Hepatocyte (in vitro differentiated cells): ENCODE measurements at regions not wholly inside any gene's neighbourhood (a gene's known extent, or its start where the extent isn't known, plus 50 kb on each side); places are given as distances from the start of the nearest gene placed in this dataset.

Source experiments
- DNase-seq: peaks from one replicate; pipeline ENCODE4 v3.0.0-alpha.2; 2016; ENCODE audit warnings: low spot score
- H2AFZ ChIP-seq: fragments of 200-600 bp; sonication (generic); 2 replicates; pipeline ENCODE4 v1.6.0; 2016; ENCODE audit warnings: antibody characterized with exemption, mild to moderate bottlenecking
- H3K27ac ChIP-seq: fragments of 200-600 bp; sonication (generic); 2 replicates; pipeline ENCODE4 v1.5.1; 2016; ENCODE audit warnings: mild to moderate bottlenecking
- H3K27me3 ChIP-seq: fragments of 200-600 bp; sonication (generic); 2 replicates; pipeline ENCODE4 v1.6.1; 2016
- H3K36me3 ChIP-seq: fragments of 200-600 bp; sonication (generic); replicated peaks from 2 replicates; pipeline ENCODE4 v1.5.1; 2016; ENCODE audit warnings: low read depth; ENCODE audit not compliant: insufficient read depth
- H3K4me1 ChIP-seq: fragments of 200-600 bp; sonication (generic); 2 replicates; pipeline ENCODE4 v1.5.1; 2016; ENCODE audit warnings: mild to moderate bottlenecking, moderate library complexity; ENCODE audit not compliant: insufficient read depth
- H3K4me2 ChIP-seq: fragments of 200-600 bp; sonication (generic); 2 replicates; pipeline ENCODE4 v1.6.0; 2016
- H3K4me3 ChIP-seq: fragments of 200-600 bp; sonication (generic); 2 replicates; pipeline ENCODE4 v1.5.1; 2016; ENCODE audit warnings: mild to moderate bottlenecking
- H3K79me2 ChIP-seq: fragments of 200-600 bp; sonication (generic); 2 replicates; pipeline ENCODE4 v1.6.0; 2017; ENCODE audit warnings: mild to moderate bottlenecking
- H3K9me2 ChIP-seq: fragments of 200-600 bp; sonication (generic); replicated peaks from 2 replicates; pipeline ENCODE4 v1.6.0; 2017; ENCODE audit warnings: mild to moderate bottlenecking; ENCODE audit not compliant: insufficient read depth
- H3K9me3 ChIP-seq: fragments of 200-600 bp; sonication (generic); 2 replicates; pipeline ENCODE4 v1.5.1; 2016; ENCODE audit warnings: low read depth, mild to moderate bottlenecking
- H4K20me1 ChIP-seq: fragments of 200-600 bp; sonication (generic); 2 replicates; pipeline ENCODE4 v1.6.0; 2016; ENCODE audit warnings: mild to moderate bottlenecking; ENCODE audit not compliant: insufficient read depth, poor library complexity, severe bottlenecking
- CTCF ChIP-seq: fragments of 200-600 bp; sonication (generic); IDR thresholded peaks from 2 replicates; pipeline ENCODE4 v1.5.1; 2016; ENCODE audit warnings: antibody characterized with exemption, mild to moderate bottlenecking; ENCODE audit not compliant: poor library complexity
- EZH2 ChIP-seq: fragments of 200-600 bp; sonication (generic); IDR thresholded peaks from 2 replicates; pipeline ENCODE4 v1.6.1; 2016; ENCODE audit warnings: antibody characterized with exemption, mild to moderate bottlenecking, borderline replicate concordance
- EZH2phosphoT487 ChIP-seq: fragments of 200-600 bp; sonication (generic); IDR thresholded peaks from one replicate; pipeline ENCODE4 v1.6.1; 2018; ENCODE audit warnings: antibody characterized with exemption, mild to moderate bottlenecking, low read depth, moderate library complexity; ENCODE audit not compliant: unreplicated experiment, severe bottlenecking
- WGBS: methylation state at CpG from one replicate; pipeline ENCODE4 v1.1.6; 2016; ENCODE audit warnings: low lambda C conversion rate; ENCODE audit errors: missing lambda C conversion rate; 5-methylcytosine and 5-hydroxymethylcytosine counted together

- WGBS, result 76% methylated on average over 1 of the region's 1 CpG
- Histone ChIP-seq H3K36me3 (no peaks in the 10 kb centered on the region), H3K4me1 (no peaks in the 10 kb centered on the region), H3K27ac (no peak overlapping the region), H3K4me3 (no peak overlapping the region), H3K79me2 (no peaks in the 10 kb centered on the region), H2AFZ (no peak overlapping the region), H3K9me3 (no peaks in the 10 kb centered on the region), H3K27me3 (no peaks in the 10 kb centered on the region), H3K9me2 (no peaks in the 10 kb centered on the region), H4K20me1 (no peaks in the 10 kb centered on the region), H3K4me2 (no peak overlapping the region)
- no peak for DNase-seq
- TF ChIP-seq CTCF (no peak), EZH2phosphoT487 (no peak), EZH2 (no peak)
Measured at GRCh38 chr9:102044133-102044532, 305.7 kb upstream of the GRIN3A start.

- Histone ChIP-seq H3K9me3 (no peaks in the 10 kb centered on the region), H3K27ac (no peak overlapping the region), H2AFZ (no peak overlapping the region), H3K27me3 (no peaks in the 10 kb centered on the region), H3K79me2 (no peaks in the 10 kb centered on the region), H3K4me1 (no peaks in the 10 kb centered on the region), H3K36me3 (no peaks in the 10 kb centered on the region), H3K4me2 (no peak overlapping the region), H4K20me1 (no peaks in the 10 kb centered on the region), H3K4me3 (no peak overlapping the region), H3K9me2 (no peaks in the 10 kb centered on the region)
- TF ChIP-seq EZH2phosphoT487 (no peak), EZH2 (no peak), CTCF (no peak)
- no peak for DNase-seq
- WGBS, result 48% methylated on average over 1 of the region's 1 CpG
Measured at GRCh38 chr9:102038006-102038405, 299.6 kb upstream of the GRIN3A start.

GRCh38 chr9:102035929-102036328, 297.5 kb upstream of the GRIN3A start:
- no peak overlapping the region for H3K27ac ChIP-seq
- TF ChIP-seq EZH2phosphoT487, result no peak
- no peak for TF ChIP-seq CTCF
- no peak for TF ChIP-seq EZH2
- no peaks in the 10 kb centered on the region for H3K27me3 ChIP-seq
- H3K9me2 ChIP-seq, result no peaks in the 10 kb centered on the region
- no peak overlapping the region for H3K4me2 ChIP-seq
- H3K9me3 ChIP-seq, result no peaks in the 10 kb centered on the region
- H3K4me3 ChIP-seq, result no peak overlapping the region
- no peaks in the 10 kb centered on the region for H3K36me3 ChIP-seq
- no peaks in the 10 kb centered on the region for H3K79me2 ChIP-seq
- H2AFZ ChIP-seq, result no peak overlapping the region
- no peak for DNase-seq
- H4K20me1 ChIP-seq, result no peaks in the 10 kb centered on the region
- H3K4me1 ChIP-seq, result no peaks in the 10 kb centered on the region

- Histone ChIP-seq H4K20me1 (no peaks in the 10 kb centered on the region), H3K4me1 (no peaks in the 10 kb centered on the region), H3K4me3 (no peak overlapping the region), H2AFZ (no peak overlapping the region), H3K4me2 (no peak overlapping the region), H3K27ac (no peak overlapping the region), H3K9me3 (no peaks in the 10 kb centered on the region), H3K36me3 (no peaks in the 10 kb centered on the region), H3K79me2 (no peaks in the 10 kb centered on the region), H3K27me3 (no peaks in the 10 kb centered on the region), H3K9me2 (no peaks in the 10 kb centered on the region)
- no peak for DNase-seq
- TF ChIP-seq CTCF (no peak), EZH2 (no peak), EZH2phosphoT487 (no peak)
Measured at GRCh38 chr9:102032614-102033013, 294.2 kb upstream of the GRIN3A start.
